RWPE2 (cell line): ENCODE measurements at regions not wholly inside any gene's neighbourhood (a gene's known extent, or its start where the extent isn't known, plus 50 kb on each side); places are given as distances from the start of the nearest gene placed in this dataset.
"Not testable (repeated sequence)": the region's sequence is repeated elsewhere in the genome, so short reads cannot be mapped to it uniquely, and the experiment has no call there.

Source experiments
- ATAC-seq: fragments of 200-7000 bp; cut with Tn5 transposase; 3 replicates; pipeline ENCODE4 v1.9.1; 2021; ENCODE audit warnings: low read depth
- DNase-seq: peaks from one replicate; pipeline ENCODE4 v3.0.0-alpha.2; 2020; ENCODE audit warnings: low spot score
- H3K27ac ChIP-seq: fragments of 450-650 bp; 2 replicates; pipeline ENCODE4 v1.5.1; 2017; ENCODE audit warnings: mild to moderate bottlenecking; ENCODE audit not compliant: poor library complexity, severe bottlenecking
- H3K27me3 ChIP-seq: fragments of 250-450 bp; sonication (Bioruptor Pico); 2 replicates; pipeline ENCODE4 v1.5.1; 2021; ENCODE audit warnings: mild to moderate bottlenecking, moderate library complexity; ENCODE audit not compliant: insufficient read depth, poor library complexity, severe bottlenecking
- H3K36me3 ChIP-seq: fragments of 250-450 bp; sonication (Bioruptor Pico); 2 replicates; pipeline ENCODE4 v1.5.1; 2020; ENCODE audit warnings: low read depth, mild to moderate bottlenecking, moderate library complexity
- H3K4me1 ChIP-seq: fragments of 250-450 bp; sonication (Bioruptor Pico); 2 replicates; pipeline ENCODE4 v1.5.1; 2021; ENCODE audit warnings: mild to moderate bottlenecking, moderate library complexity; ENCODE audit not compliant: insufficient read depth, poor library complexity, severe bottlenecking
- H3K4me3 ChIP-seq: fragments of 250-450 bp; sonication (Bioruptor Pico); 2 replicates; pipeline ENCODE4 v1.5.1; 2021; ENCODE audit warnings: mild to moderate bottlenecking, moderate library complexity; ENCODE audit not compliant: severe bottlenecking
- H3K9me3 ChIP-seq: fragments of 250-450 bp; sonication (Bioruptor Pico); 2 replicates; pipeline ENCODE4 v1.5.1; 2021; ENCODE audit warnings: mild to moderate bottlenecking, moderate library complexity; ENCODE audit not compliant: severe bottlenecking
- CTCF ChIP-seq: fragments of 450-650 bp; IDR thresholded peaks from one replicate; pipeline ENCODE4 v1.5.1; 2017; ENCODE audit warnings: mild to moderate bottlenecking, moderate library complexity; ENCODE audit not compliant: poor library complexity, severe bottlenecking

DNA sequence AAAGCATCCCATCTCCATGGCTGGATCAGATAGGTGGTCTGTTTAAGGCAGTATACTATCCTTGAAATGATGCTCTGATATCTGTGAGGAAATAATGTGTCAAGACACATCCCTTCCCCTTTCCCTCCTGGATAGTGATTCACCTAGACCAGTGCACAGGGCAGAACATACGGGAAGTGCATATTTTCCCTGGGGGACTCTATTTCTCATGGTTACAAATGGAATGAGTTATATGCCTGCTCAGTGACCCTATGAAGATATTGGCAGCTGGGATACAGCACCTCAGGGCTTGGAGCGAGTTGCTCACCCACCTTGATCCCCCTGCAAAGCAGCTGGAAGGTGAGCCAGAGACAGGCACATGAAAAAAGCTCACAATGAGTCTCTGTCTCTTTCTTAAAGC is 67.5 kb upstream of the PRL start:
- no peak for TF ChIP-seq CTCF
- H3K36me3 ChIP-seq = no peaks in the 10 kb centered on the region
- peak overlapping the region; percentile 64 for H3K27ac ChIP-seq
- peak; percentile 92 for ATAC-seq
- H3K9me3 ChIP-seq = no peaks in the 10 kb centered on the region
- H3K4me1 ChIP-seq = peaks cover 39% of the 10 kb centered on the region
- no peaks in the 10 kb centered on the region for H3K27me3 ChIP-seq
- DNase-seq = no peak
- H3K4me3 ChIP-seq = no peak overlapping the region

GRCh38 chr6:22366214-22366613 is 69.4 kb upstream of the PRL start:
- H3K27ac ChIP-seq = no peak overlapping the region
- H3K27me3 ChIP-seq = no peaks in the 10 kb centered on the region
- no peak overlapping the region for H3K4me3 ChIP-seq
- no peak for ATAC-seq
- TF ChIP-seq CTCF = no peak
- peaks cover 39% of the 10 kb centered on the region for H3K4me1 ChIP-seq
- no peaks in the 10 kb centered on the region for H3K36me3 ChIP-seq
- DNase-seq = no peak
- no peaks in the 10 kb centered on the region for H3K9me3 ChIP-seq

DNA sequence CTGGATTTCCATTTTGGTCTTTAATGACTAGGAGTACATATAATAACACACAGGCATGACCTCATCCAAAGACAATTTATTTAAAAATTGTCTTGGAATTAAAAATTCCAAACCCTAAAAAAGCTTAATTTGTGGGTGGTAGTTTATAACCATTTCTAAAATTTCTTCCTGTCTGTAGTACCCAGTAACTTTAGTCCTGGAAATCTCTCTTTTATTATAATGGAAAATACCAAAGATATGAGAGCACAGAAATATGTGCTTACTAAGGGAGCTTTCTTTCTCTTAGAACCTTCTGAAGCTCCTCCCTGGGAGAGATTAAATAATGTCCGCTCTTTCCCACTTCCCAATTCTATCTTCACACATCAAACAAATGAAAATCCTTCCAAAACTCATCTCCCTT is 70.5 kb upstream of the PRL start:
- Histone ChIP-seq H3K9me3 (no peaks in the 10 kb centered on the region), H3K27ac (no peak overlapping the region), H3K4me1 (peaks cover 36% of the 10 kb centered on the region), H3K4me3 (no peak overlapping the region), H3K36me3 (no peaks in the 10 kb centered on the region), H3K27me3 (no peaks in the 10 kb centered on the region)
- no peak for ATAC-seq
- TF ChIP-seq CTCF = no peak
- no peak for DNase-seq

DNA sequence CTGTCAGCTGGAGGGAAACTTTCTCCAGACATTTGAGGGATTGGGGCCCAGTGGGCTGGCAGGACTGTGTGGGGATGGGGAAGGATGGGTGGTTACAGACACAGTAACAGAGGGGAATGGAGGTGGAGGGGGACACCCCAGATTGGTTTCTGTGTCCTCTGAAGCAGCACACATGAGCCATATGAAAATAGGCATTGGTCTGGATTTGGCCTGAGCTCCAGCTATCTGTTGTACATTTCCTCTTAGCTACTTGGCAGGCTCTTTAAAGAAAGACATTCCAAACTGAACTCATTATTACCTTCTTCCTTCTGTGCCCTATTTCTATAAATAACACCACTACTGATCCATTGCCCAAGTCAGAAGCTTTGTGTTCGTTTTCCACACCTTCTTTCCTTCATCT is 72.0 kb upstream of the PRL start:
- H3K4me3 ChIP-seq = no peak overlapping the region
- no peaks in the 10 kb centered on the region for H3K27me3 ChIP-seq
- no peaks in the 10 kb centered on the region for H3K9me3 ChIP-seq
- H3K27ac ChIP-seq = no peak overlapping the region
- no peaks in the 10 kb centered on the region for H3K36me3 ChIP-seq
- no peak for TF ChIP-seq CTCF
- H3K4me1 ChIP-seq = peaks cover 23% of the 10 kb centered on the region
- DNase-seq (no peak), ATAC-seq (no peak)

DNA sequence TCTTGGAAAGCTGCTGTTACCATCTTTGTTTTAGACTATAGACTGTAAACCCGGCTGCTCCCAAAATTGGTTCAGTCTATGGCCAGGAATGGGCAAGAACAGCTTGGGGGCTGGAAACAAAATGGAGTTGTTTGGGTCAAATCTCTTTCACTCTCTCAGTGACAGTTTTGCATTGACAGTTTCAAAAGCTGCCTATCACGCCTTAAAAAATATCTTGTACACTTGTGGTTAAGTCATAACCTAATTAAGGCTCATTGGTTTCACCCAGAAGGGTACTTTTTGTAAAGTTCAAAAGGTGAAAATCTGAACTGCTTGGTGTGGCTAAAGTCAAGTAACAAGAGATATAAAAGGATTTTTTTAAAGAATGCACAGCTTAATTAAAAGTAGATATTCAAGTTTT is 76.1 kb upstream of the PRL start:
- H3K27me3 ChIP-seq = no peaks in the 10 kb centered on the region
- no peak overlapping the region for H3K4me3 ChIP-seq
- H3K4me1 ChIP-seq = no peaks in the 10 kb centered on the region
- ATAC-seq (no peak), DNase-seq (no peak)
- no peak for TF ChIP-seq CTCF
- no peaks in the 10 kb centered on the region for H3K9me3 ChIP-seq
- H3K27ac ChIP-seq = no peak overlapping the region
- no peaks in the 10 kb centered on the region for H3K36me3 ChIP-seq

GRCh38 chr6:22374950-22375349 is 78.1 kb upstream of the PRL start:
- not testable (repeated sequence) for ATAC-seq, H3K27ac ChIP-seq, DNase-seq, H3K36me3 ChIP-seq, H3K4me3 ChIP-seq, H3K27me3 ChIP-seq, H3K4me1 ChIP-seq, H3K9me3 ChIP-seq

DNA sequence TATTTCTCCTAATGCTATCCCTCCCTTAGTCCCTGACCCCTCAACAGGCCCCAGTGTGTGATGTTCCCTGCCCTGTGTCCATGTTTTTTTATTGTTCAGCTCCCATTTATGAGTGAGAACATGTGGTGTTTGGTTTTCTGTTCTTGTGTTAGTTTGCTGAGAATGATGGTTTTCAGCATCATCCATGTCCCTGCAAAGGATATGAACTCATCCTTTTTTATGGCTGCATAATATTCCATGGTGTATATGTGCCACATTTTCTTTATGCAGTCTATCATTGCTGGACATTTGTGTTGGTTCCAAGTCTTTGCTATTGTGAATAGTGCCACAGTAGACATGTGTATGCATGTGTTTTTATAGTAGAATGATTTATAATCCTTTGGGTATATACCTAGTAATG is 79.5 kb upstream of the PRL start:
- not testable (repeated sequence) for H3K9me3 ChIP-seq, H3K4me1 ChIP-seq, H3K36me3 ChIP-seq, DNase-seq, H3K27ac ChIP-seq, H3K27me3 ChIP-seq, H3K4me3 ChIP-seq, ATAC-seq

GRCh38 chr6:22378536-22378935 is 81.7 kb upstream of the PRL start:
- H3K9me3 ChIP-seq, ATAC-seq, H3K4me3 ChIP-seq, H3K4me1 ChIP-seq, H3K27me3 ChIP-seq, H3K27ac ChIP-seq, DNase-seq, H3K36me3 ChIP-seq: not testable (repeated sequence)
